H9 (cell line): ENCODE measurements at regions not wholly inside any gene's neighbourhood (a gene's known extent, or its start where the extent isn't known, plus 50 kb on each side); places are given as distances from the start of the nearest gene placed in this dataset.

ENCODE experiments used
- DNase-seq: peaks from one replicate; pipeline ENCODE4 v3.0.0-alpha.2; 2017
- H2AFZ ChIP-seq: one replicate; pipeline ENCODE4 v1.6.1; 2013; ENCODE audit warnings: mild to moderate bottlenecking, low read length, control low read depth, moderate library complexity
- H2AK5ac ChIP-seq: 2 replicates; pipeline ENCODE4 v1.6.1; 2013; ENCODE audit warnings: low read length, control low read depth, mixed read lengths; ENCODE audit not compliant: insufficient read length
- H2BK120ac ChIP-seq: one replicate; pipeline ENCODE4 v1.6.1; 2013; ENCODE audit warnings: low read depth, mild to moderate bottlenecking, low read length, control low read depth, inconsistent platforms; ENCODE audit not compliant: poor library complexity, severe bottlenecking
- H2BK12ac ChIP-seq: 2 replicates; pipeline ENCODE4 v1.6.1; 2013; ENCODE audit warnings: low read length, control low read depth, mixed read lengths, low read depth; ENCODE audit not compliant: insufficient read length
- H2BK15ac ChIP-seq: 2 replicates; pipeline ENCODE4 v1.6.1; 2013; ENCODE audit warnings: low read depth, low read length, control low read depth
- H2BK20ac ChIP-seq: one replicate; pipeline ENCODE4 v1.6.1; 2013; ENCODE audit warnings: low read depth, mild to moderate bottlenecking, low read length, control low read depth, inconsistent platforms; ENCODE audit not compliant: poor library complexity, severe bottlenecking
- H2BK5ac ChIP-seq: 2 replicates; pipeline ENCODE4 v1.6.1; 2013; ENCODE audit warnings: low read length, control low read depth, mixed read lengths; ENCODE audit not compliant: insufficient read length
- H3K14ac ChIP-seq: 2 replicates; pipeline ENCODE4 v1.6.1; 2013; ENCODE audit warnings: low read length, control low read depth; ENCODE audit not compliant: insufficient read depth
- H3K18ac ChIP-seq: 2 replicates; pipeline ENCODE4 v1.6.1; 2013; ENCODE audit warnings: low read depth, mild to moderate bottlenecking, mixed read lengths, low read length, control low read depth; ENCODE audit not compliant: insufficient read length
- H3K23ac ChIP-seq: 2 replicates; pipeline ENCODE4 v1.6.1; 2013; ENCODE audit warnings: low read length, control low read depth, mixed read lengths, low read depth; ENCODE audit not compliant: insufficient read length
- H3K23me2 ChIP-seq: 2 replicates; pipeline ENCODE4 v1.6.1; 2013; ENCODE audit warnings: low read depth, mild to moderate bottlenecking, mixed read lengths, low read length, control low read depth; ENCODE audit not compliant: insufficient read length, poor library complexity, severe bottlenecking
- H3K27ac ChIP-seq: 2 replicates; pipeline ENCODE4 v1.5.1; 2013; ENCODE audit warnings: low read length, control low read depth, mixed read lengths, low read depth; ENCODE audit not compliant: insufficient read length
- H3K27me3 ChIP-seq: 2 replicates; pipeline ENCODE4 v1.6.1; 2013; ENCODE audit warnings: low read length, control low read depth, inconsistent platforms; ENCODE audit not compliant: insufficient read depth
- H3K4ac ChIP-seq: 2 replicates; pipeline ENCODE4 v1.6.1; 2013; ENCODE audit warnings: low read depth, mild to moderate bottlenecking, control low read depth, inconsistent platforms, low read length, moderate library complexity
- H3K4me1 ChIP-seq: 2 replicates; pipeline ENCODE4 v1.6.1; 2013; ENCODE audit warnings: low read length, control low read depth, inconsistent platforms; ENCODE audit not compliant: insufficient read depth
- H3K4me2 ChIP-seq: 2 replicates; pipeline ENCODE4 v1.6.1; 2013; ENCODE audit warnings: low read length, control low read depth, mixed read lengths; ENCODE audit not compliant: insufficient read length, insufficient read depth
- H3K56ac ChIP-seq: 2 replicates; pipeline ENCODE4 v1.6.1; 2013; ENCODE audit warnings: low read depth, mild to moderate bottlenecking, mixed read lengths, low read length, control low read depth; ENCODE audit not compliant: insufficient read length
- H3K79me1 ChIP-seq: 2 replicates; pipeline ENCODE4 v1.6.1; 2013; ENCODE audit warnings: low read depth, mild to moderate bottlenecking, moderate library complexity, low read length, control low read depth, inconsistent platforms; ENCODE audit not compliant: insufficient read depth, poor library complexity, severe bottlenecking
- H3K79me2 ChIP-seq: 2 replicates; pipeline ENCODE4 v1.6.1; 2013; ENCODE audit warnings: low read length, control low read depth, inconsistent platforms; ENCODE audit not compliant: insufficient read depth
- H3K9ac ChIP-seq: 2 replicates; pipeline ENCODE4 v1.6.1; 2013; ENCODE audit warnings: low read length, control low read depth, mixed read lengths; ENCODE audit not compliant: insufficient read length; ENCODE audit errors: extremely low read depth
- H3K9me3 ChIP-seq: one replicate; pipeline ENCODE4 v1.6.1; 2013; ENCODE audit warnings: low read depth, low read length, inconsistent platforms; ENCODE audit not compliant: control insufficient read depth
- H3T11ph ChIP-seq: one replicate; pipeline ENCODE4 v1.6.1; 2013; ENCODE audit warnings: mild to moderate bottlenecking, low read length, control low read depth, inconsistent platforms
- H4K20me1 ChIP-seq: one replicate; pipeline ENCODE4 v1.6.1; 2013; ENCODE audit not compliant: control insufficient read depth, insufficient read length, insufficient read depth
- H4K5ac ChIP-seq: 2 replicates; pipeline ENCODE4 v1.6.1; 2013; ENCODE audit warnings: low read depth, mild to moderate bottlenecking, mixed read lengths, low read length, control low read depth; ENCODE audit not compliant: insufficient read length
- H4K8ac ChIP-seq: replicated peaks from 2 replicates; pipeline ENCODE4 v1.6.1; 2013; ENCODE audit warnings: low read length, control low read depth, mixed read lengths, low read depth; ENCODE audit not compliant: insufficient read length
- H4K91ac ChIP-seq: 2 replicates; pipeline ENCODE4 v1.6.1; 2013; ENCODE audit warnings: low read depth, mild to moderate bottlenecking, moderate library complexity, mixed read lengths, low read length, control low read depth; ENCODE audit not compliant: insufficient read length
- H3K27ac Mint-ChIP-seq, 3 experiments: 2 replicates in 2 of 3; 3 replicates in 1 of 3; pipeline ENCODE4 v1.8.0; 2020 to 2021; ENCODE audit warnings: mixed read lengths in 3 of 3, mild to moderate bottlenecking in 1 of 3, moderate library complexity in 1 of 3
- H3K27me3 Mint-ChIP-seq: 2 replicates; pipeline ENCODE4 v1.8.0; 2021; ENCODE audit warnings: low read depth, mild to moderate bottlenecking, moderate library complexity, mixed read lengths
- H3K36me3 Mint-ChIP-seq, 3 experiments: 2 replicates in 2 of 3; 3 replicates in 1 of 3; pipeline ENCODE4 v1.8.0; 2020 to 2021; ENCODE audit warnings: low read depth in 3 of 3, mixed read lengths in 3 of 3; ENCODE audit not compliant: insufficient read depth in 1 of 3
- H3K4me1 Mint-ChIP-seq, 2 experiments: 2 replicates each; pipeline ENCODE4 v1.8.0; 2020; ENCODE audit warnings: mixed read lengths in 2 of 2
- H3K4me3 Mint-ChIP-seq, 2 experiments: 2 replicates in 1 of 2; 3 replicates in 1 of 2; pipeline ENCODE4 v1.8.0; 2020 to 2021; ENCODE audit warnings: mild to moderate bottlenecking in 2 of 2, mixed read lengths in 2 of 2, moderate library complexity in 1 of 2
- H3K9me3 Mint-ChIP-seq, 2 experiments: 2 replicates in 1 of 2; 3 replicates in 1 of 2; pipeline ENCODE4 v1.8.0; 2020; ENCODE audit warnings: mild to moderate bottlenecking in 2 of 2, mixed read lengths in 2 of 2, moderate library complexity in 1 of 2
- WGBS: extraction: QIAGEN DNeasy Blood & Tissue Kit; methylation state at CpG from one replicate; pipeline ENCODE4 v1.1.7; 2013; ENCODE audit warnings: missing lambda C conversion rate, low lambda C conversion rate, mixed read lengths; ENCODE audit not compliant: insufficient read length; ENCODE audit errors: extremely low coverage; 5-methylcytosine and 5-hydroxymethylcytosine counted together
- TF ChIP-seq, protein P1 (sequence below): fragments of 200-600 bp; sonication (generic); conservative IDR thresholded peaks from 3 replicates; pipeline ENCODE4 v1.8.0; 2021; ENCODE audit warnings: antibody characterized with exemption, mild to moderate bottlenecking

DNA sequence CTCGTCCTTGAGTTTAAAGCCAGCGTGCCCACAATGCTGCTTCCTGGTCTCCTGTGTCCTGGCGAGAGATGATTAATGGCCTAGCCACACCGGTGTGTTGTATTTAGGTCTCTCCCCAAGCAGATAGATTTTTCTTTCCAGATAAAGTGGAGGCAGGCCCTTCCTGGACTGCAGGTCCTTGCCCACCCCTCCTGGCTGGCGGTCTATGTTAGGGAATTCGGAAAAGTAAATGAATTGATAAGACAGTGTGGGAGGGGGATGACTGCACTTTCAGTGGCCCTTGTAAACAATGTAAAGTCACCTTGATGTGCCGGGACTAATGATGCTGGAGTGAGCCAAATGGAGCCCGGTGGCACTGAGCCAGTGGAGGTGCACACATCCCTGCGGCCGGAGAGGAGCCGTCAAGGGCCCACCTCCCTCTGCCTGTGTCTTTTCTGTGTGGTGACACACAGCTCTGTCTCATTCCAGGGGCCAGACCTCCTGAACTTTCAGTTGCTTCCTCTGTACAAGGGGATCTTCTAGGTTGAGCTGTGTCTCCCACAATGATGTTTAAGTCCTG, 70.6 kb upstream of the ESRRB start:
- no CpG with 5 or more reads among the region's 11 CpGs for WGBS
- Histone ChIP-seq H3K4me1 (no peaks in the 10 kb centered on the region), H3K27ac (no peak overlapping the region), H3K14ac (no peak overlapping the region), H2BK120ac (no peak overlapping the region), H2BK12ac (no peak overlapping the region), H3K4ac (no peak overlapping the region), H2BK15ac (no peak overlapping the region), H2AFZ (no peak overlapping the region), H3K4me2 (no peak overlapping the region), H3K23ac (no peak overlapping the region), H4K91ac (no peak overlapping the region), H2BK20ac (no peak overlapping the region), H4K8ac (no peak overlapping the region), H3K79me2 (no peaks in the 10 kb centered on the region), H3K23me2 (no peaks in the 10 kb centered on the region), H4K20me1 (no peaks in the 10 kb centered on the region), H2BK5ac (no peak overlapping the region), H3T11ph (no peak overlapping the region), H3K79me1 (no peaks in the 10 kb centered on the region), H3K9ac (no peak overlapping the region), H3K9me3 (no peaks in the 10 kb centered on the region), H3K27me3 (0 out of 2 replicates have a peak, but pooled peaks cover 2% of the 10 kb centered on the region), H2AK5ac (no peak overlapping the region), H3K18ac (no peak overlapping the region), H4K5ac (no peak overlapping the region), H3K56ac (no peak overlapping the region)
- no peak overlapping the region for H3K27ac Mint-ChIP-seq
- no peaks in the 10 kb centered on the region for H3K36me3 Mint-ChIP-seq
- H3K9me3 Mint-ChIP-seq = no peaks in the 10 kb centered on the region
- H3K27me3 Mint-ChIP-seq = peaks cover 44% of the 10 kb centered on the region
- TF ChIP-seq, protein P1, sequence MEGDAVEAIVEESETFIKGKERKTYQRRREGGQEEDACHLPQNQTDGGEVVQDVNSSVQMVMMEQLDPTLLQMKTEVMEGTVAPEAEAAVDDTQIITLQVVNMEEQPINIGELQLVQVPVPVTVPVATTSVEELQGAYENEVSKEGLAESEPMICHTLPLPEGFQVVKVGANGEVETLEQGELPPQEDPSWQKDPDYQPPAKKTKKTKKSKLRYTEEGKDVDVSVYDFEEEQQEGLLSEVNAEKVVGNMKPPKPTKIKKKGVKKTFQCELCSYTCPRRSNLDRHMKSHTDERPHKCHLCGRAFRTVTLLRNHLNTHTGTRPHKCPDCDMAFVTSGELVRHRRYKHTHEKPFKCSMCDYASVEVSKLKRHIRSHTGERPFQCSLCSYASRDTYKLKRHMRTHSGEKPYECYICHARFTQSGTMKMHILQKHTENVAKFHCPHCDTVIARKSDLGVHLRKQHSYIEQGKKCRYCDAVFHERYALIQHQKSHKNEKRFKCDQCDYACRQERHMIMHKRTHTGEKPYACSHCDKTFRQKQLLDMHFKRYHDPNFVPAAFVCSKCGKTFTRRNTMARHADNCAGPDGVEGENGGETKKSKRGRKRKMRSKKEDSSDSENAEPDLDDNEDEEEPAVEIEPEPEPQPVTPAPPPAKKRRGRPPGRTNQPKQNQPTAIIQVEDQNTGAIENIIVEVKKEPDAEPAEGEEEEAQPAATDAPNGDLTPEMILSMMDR = no peak
- no peak overlapping the region for H3K4me3 Mint-ChIP-seq
- peak; percentile 20 for DNase-seq
- peaks cover 7 to 20% of the 10 kb centered on the region in 2 experiments for H3K4me1 Mint-ChIP-seq
